C4-2B (cell line): ENCODE measurements at regions not wholly inside any gene's neighbourhood (a gene's known extent, or its start where the extent isn't known, plus 50 kb on each side); places are given as distances from the start of the nearest gene placed in this dataset.

Experiments
- ZFX ChIP-seq: fragments of 450-650 bp; IDR thresholded peaks from 2 replicates; pipeline ENCODE4 v1.6.1; 2017
- TF ChIP-seq, protein P1 (sequence below): fragments of 450-650 bp; conservative IDR thresholded peaks from 2 replicates; pipeline ENCODE4 v1.5.1; 2017; ENCODE audit warnings: mild to moderate bottlenecking

DNA sequence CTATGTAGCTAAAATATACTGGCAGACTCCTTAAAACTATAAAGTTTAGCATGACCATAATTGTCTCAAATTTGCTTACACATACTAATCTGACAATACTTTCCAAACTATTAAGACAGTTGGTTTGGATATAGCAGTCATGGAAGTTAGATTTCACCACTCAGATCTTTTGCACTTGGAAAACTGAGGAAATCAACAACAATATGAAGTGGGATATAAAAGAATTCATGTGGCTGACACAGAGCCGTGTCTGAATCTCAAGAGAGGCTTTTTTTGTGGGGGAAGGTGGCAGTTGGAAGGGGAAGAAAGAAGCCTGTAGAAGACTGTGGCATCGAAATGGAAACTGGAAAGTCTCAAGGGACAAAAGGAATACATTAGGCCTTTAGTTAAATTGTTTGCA lies 166.6 kb upstream of the FLRT2 start:
- TF ChIP-seq, protein P1, sequence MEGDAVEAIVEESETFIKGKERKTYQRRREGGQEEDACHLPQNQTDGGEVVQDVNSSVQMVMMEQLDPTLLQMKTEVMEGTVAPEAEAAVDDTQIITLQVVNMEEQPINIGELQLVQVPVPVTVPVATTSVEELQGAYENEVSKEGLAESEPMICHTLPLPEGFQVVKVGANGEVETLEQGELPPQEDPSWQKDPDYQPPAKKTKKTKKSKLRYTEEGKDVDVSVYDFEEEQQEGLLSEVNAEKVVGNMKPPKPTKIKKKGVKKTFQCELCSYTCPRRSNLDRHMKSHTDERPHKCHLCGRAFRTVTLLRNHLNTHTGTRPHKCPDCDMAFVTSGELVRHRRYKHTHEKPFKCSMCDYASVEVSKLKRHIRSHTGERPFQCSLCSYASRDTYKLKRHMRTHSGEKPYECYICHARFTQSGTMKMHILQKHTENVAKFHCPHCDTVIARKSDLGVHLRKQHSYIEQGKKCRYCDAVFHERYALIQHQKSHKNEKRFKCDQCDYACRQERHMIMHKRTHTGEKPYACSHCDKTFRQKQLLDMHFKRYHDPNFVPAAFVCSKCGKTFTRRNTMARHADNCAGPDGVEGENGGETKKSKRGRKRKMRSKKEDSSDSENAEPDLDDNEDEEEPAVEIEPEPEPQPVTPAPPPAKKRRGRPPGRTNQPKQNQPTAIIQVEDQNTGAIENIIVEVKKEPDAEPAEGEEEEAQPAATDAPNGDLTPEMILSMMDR: no peak
- no peak for TF ChIP-seq ZFX
